Astrocyte (in vitro differentiated cells and primary cell): ENCODE measurements at regions not wholly inside any gene's neighbourhood (a gene's known extent, or its start where the extent isn't known, plus 50 kb on each side); places are given as distances from the start of the nearest gene placed in this dataset.

Source experiments
- DNase-seq: peaks from one replicate; pipeline ENCODE4 v3.0.0-alpha.2; 2010; ENCODE audit warnings: low read depth
- FAIRE-seq: peaks from 2 replicates; lab custom pipeline; 2011; peaks lifted over from hg19 to GRCh38; lab: Jason Lieb, UNC
- H2AFZ ChIP-seq: 2 replicates; pipeline ENCODE4 v1.6.0; 2012; ENCODE audit warnings: low read depth, low read length, inconsistent platforms
- H3K27ac ChIP-seq: 2 replicates; pipeline ENCODE4 v1.5.1; 2011; ENCODE audit warnings: low read depth, low read length, inconsistent platforms
- H3K27me3 ChIP-seq: 2 replicates; pipeline ENCODE4 v1.6.0; 2011; ENCODE audit warnings: low read length, inconsistent platforms; ENCODE audit not compliant: insufficient read depth
- H3K36me3 ChIP-seq: 2 replicates; pipeline ENCODE4 v1.5.1; 2011; ENCODE audit warnings: low read length, inconsistent platforms; ENCODE audit not compliant: insufficient read depth
- H3K4me1 ChIP-seq: 2 replicates; pipeline ENCODE4 v1.5.1; 2011; ENCODE audit warnings: low read length, inconsistent platforms; ENCODE audit not compliant: insufficient read depth
- H3K4me2 ChIP-seq: 2 replicates; pipeline ENCODE4 v1.6.0; 2012; ENCODE audit warnings: low read length, inconsistent platforms
- H3K4me3 ChIP-seq: 2 replicates; pipeline ENCODE4 v1.5.1; 2011; ENCODE audit warnings: low read depth, mild to moderate bottlenecking, low read length, inconsistent platforms; ENCODE audit not compliant: insufficient read depth
- H3K79me2 ChIP-seq: 2 replicates; pipeline ENCODE4 v1.6.0; 2012; ENCODE audit warnings: mild to moderate bottlenecking, low read length, inconsistent platforms; ENCODE audit not compliant: insufficient read depth
- H3K9ac ChIP-seq: 2 replicates; pipeline ENCODE4 v1.6.0; 2012; ENCODE audit warnings: mild to moderate bottlenecking, low read length, inconsistent platforms
- H3K9me3 ChIP-seq: 2 replicates; pipeline ENCODE4 v1.5.1; 2012; ENCODE audit warnings: low read depth, mild to moderate bottlenecking, low read length, inconsistent platforms; ENCODE audit not compliant: insufficient read depth
- H4K20me1 ChIP-seq: 2 replicates; pipeline ENCODE4 v1.6.0; 2012; ENCODE audit warnings: low read length, inconsistent platforms; ENCODE audit not compliant: insufficient read depth
- H3K27ac Mint-ChIP-seq: one replicate; pipeline ENCODE4 v1.8.0; 2021; ENCODE audit warnings: mild to moderate bottlenecking, mixed read lengths; ENCODE audit not compliant: unreplicated experiment
- H3K27me3 Mint-ChIP-seq: one replicate; pipeline ENCODE4 v1.8.0; 2021; ENCODE audit warnings: low read depth, mixed read lengths; ENCODE audit not compliant: unreplicated experiment
- H3K36me3 Mint-ChIP-seq: one replicate; pipeline ENCODE4 v1.8.0; 2021; ENCODE audit warnings: low read depth, mixed read lengths; ENCODE audit not compliant: unreplicated experiment
- H3K4me1 Mint-ChIP-seq: one replicate; pipeline ENCODE4 v1.8.0; 2021; ENCODE audit warnings: low read depth, mixed read lengths; ENCODE audit not compliant: unreplicated experiment
- H3K4me3 Mint-ChIP-seq: one replicate; pipeline ENCODE4 v1.8.0; 2021; ENCODE audit warnings: mild to moderate bottlenecking, moderate library complexity, mixed read lengths; ENCODE audit not compliant: unreplicated experiment
- H3K9me3 Mint-ChIP-seq: one replicate; pipeline ENCODE4 v1.8.0; 2021; ENCODE audit warnings: mild to moderate bottlenecking, mixed read lengths; ENCODE audit not compliant: unreplicated experiment
- EZH2 ChIP-seq: IDR thresholded peaks from 2 replicates; pipeline ENCODE4 v1.6.1; 2012; ENCODE audit warnings: mild to moderate bottlenecking, low read length, inconsistent platforms; ENCODE audit not compliant: insufficient read depth
- TF ChIP-seq, protein P1 (sequence below): IDR thresholded peaks from 2 replicates; pipeline ENCODE4 v1.5.1; 2011; ENCODE audit warnings: low read depth, mild to moderate bottlenecking, inconsistent platforms, low read length, moderate library complexity; ENCODE audit not compliant: insufficient read depth

DNA sequence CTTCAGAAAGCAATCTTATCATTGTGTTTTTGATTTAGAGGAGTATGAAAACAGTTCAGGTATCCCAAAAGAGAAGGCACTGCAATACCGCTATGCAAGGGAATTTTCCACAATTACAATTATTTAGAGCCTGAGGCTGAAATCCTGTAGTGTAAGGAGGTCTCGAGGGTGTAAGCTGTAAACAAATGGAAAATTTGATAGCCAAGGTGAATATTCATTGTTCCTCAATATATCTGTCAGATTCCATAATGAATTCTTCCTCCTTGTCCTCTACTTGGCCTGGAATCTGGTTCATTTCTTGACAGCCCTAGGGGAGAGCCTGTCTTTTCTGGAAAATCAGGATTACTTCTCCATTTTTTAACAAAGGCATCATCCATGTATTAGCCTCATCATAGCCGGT is 63.1 kb upstream of the SMARCA2 start:
- Histone ChIP-seq H2AFZ (no peak overlapping the region), H3K4me2 (no peak overlapping the region), H3K9me3 (no peaks in the 10 kb centered on the region), H3K27me3 (no peaks in the 10 kb centered on the region), H3K9ac (no peak overlapping the region), H3K79me2 (no peaks in the 10 kb centered on the region), H3K27ac (no peak overlapping the region), H3K4me1 (no peaks in the 10 kb centered on the region), H4K20me1 (no peaks in the 10 kb centered on the region), H3K36me3 (no peaks in the 10 kb centered on the region), H3K4me3 (no peak overlapping the region)
- DNase-seq (no peak), FAIRE-seq (no peak)
- H3K4me1 Mint-ChIP-seq = no peaks in the 10 kb centered on the region
- TF ChIP-seq, protein P1, sequence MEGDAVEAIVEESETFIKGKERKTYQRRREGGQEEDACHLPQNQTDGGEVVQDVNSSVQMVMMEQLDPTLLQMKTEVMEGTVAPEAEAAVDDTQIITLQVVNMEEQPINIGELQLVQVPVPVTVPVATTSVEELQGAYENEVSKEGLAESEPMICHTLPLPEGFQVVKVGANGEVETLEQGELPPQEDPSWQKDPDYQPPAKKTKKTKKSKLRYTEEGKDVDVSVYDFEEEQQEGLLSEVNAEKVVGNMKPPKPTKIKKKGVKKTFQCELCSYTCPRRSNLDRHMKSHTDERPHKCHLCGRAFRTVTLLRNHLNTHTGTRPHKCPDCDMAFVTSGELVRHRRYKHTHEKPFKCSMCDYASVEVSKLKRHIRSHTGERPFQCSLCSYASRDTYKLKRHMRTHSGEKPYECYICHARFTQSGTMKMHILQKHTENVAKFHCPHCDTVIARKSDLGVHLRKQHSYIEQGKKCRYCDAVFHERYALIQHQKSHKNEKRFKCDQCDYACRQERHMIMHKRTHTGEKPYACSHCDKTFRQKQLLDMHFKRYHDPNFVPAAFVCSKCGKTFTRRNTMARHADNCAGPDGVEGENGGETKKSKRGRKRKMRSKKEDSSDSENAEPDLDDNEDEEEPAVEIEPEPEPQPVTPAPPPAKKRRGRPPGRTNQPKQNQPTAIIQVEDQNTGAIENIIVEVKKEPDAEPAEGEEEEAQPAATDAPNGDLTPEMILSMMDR = no peak
- TF ChIP-seq EZH2 = no peak
- H3K36me3 Mint-ChIP-seq = no peaks in the 10 kb centered on the region
- H3K9me3 Mint-ChIP-seq = no peaks in the 10 kb centered on the region
- H3K27ac Mint-ChIP-seq = no peak overlapping the region
- no peak overlapping the region for H3K4me3 Mint-ChIP-seq
- no peaks in the 10 kb centered on the region for H3K27me3 Mint-ChIP-seq

DNA sequence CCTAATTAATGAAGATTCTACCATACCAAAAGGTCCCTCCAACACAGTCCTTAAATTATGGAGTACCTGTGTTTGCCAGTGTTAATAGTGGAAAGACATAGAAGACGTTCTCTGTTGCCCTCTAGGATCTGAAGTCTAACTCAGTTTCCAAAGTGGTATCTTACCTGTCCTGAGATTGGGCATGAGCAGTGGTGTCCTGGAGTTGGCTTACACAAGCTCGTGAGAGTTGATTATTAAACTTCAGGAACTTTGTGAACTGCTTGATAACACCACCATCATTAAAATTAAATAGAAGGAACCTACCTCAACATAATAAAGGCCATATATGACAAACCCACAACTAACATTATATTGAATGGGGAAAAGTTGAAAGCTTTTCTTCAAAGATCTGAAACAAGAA is 60.9 kb upstream of the SMARCA2 start:
- no peaks in the 10 kb centered on the region for H3K9me3 Mint-ChIP-seq
- no peak overlapping the region for H2AFZ ChIP-seq
- no peak for DNase-seq
- H3K36me3 ChIP-seq = no peaks in the 10 kb centered on the region
- no peak for FAIRE-seq
- H3K79me2 ChIP-seq = no peaks in the 10 kb centered on the region
- no peaks in the 10 kb centered on the region for H4K20me1 ChIP-seq
- no peak overlapping the region for H3K27ac Mint-ChIP-seq
- H3K4me1 Mint-ChIP-seq = no peaks in the 10 kb centered on the region
- H3K4me3 ChIP-seq = no peak overlapping the region
- H3K27me3 Mint-ChIP-seq = peaks cover 3% of the 10 kb centered on the region
- H3K4me1 ChIP-seq = no peaks in the 10 kb centered on the region
- no peak overlapping the region for H3K27ac ChIP-seq
- no peak for TF ChIP-seq EZH2
- TF ChIP-seq, protein P1 = no peak
- no peak overlapping the region for H3K4me3 Mint-ChIP-seq
- no peaks in the 10 kb centered on the region for H3K36me3 Mint-ChIP-seq
- no peaks in the 10 kb centered on the region for H3K9me3 ChIP-seq
- H3K27me3 ChIP-seq = no peaks in the 10 kb centered on the region
- no peak overlapping the region for H3K9ac ChIP-seq
- no peak overlapping the region for H3K4me2 ChIP-seq

DNA sequence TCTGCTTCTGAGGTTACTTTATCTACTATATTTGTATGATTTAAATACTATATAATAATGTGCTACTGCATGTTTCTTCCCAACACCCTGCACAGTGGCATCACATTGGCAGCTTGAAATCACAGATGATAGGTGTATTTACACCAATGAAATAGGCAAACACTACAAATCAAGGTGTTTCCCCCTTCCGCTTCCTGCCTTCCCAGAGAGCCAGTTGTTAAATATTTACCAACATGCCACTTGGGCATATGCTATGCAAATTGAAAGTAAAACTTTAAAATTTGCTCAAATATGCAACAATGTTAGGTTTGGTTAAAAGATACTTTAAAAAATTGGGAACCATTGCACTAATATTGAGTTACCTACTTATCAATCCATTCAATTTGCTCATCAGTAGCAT is 58.2 kb upstream of the SMARCA2 start:
- Histone ChIP-seq H3K9ac (no peak overlapping the region), H3K4me1 (no peaks in the 10 kb centered on the region), H4K20me1 (no peaks in the 10 kb centered on the region), H3K27me3 (no peaks in the 10 kb centered on the region), H2AFZ (no peak overlapping the region), H3K36me3 (no peaks in the 10 kb centered on the region), H3K9me3 (no peaks in the 10 kb centered on the region), H3K27ac (no peak overlapping the region), H3K4me2 (no peak overlapping the region), H3K79me2 (no peaks in the 10 kb centered on the region), H3K4me3 (no peak overlapping the region)
- no peak for TF ChIP-seq EZH2
- TF ChIP-seq, protein P1 = no peak
- Mint-ChIP-seq H3K4me3 (no peak overlapping the region), H3K27ac (no peak overlapping the region), H3K36me3 (no peaks in the 10 kb centered on the region), H3K27me3 (peaks cover 3% of the 10 kb centered on the region), H3K9me3 (no peaks in the 10 kb centered on the region), H3K4me1 (no peaks in the 10 kb centered on the region)
- DNase-seq = no peak
- no peak for FAIRE-seq
